ENCODE measurements at regions not wholly inside any gene's neighbourhood (a gene's known extent, or its start where the extent isn't known, plus 50 kb on each side); places are given as distances from the start of the nearest gene placed in this dataset.

DNA sequence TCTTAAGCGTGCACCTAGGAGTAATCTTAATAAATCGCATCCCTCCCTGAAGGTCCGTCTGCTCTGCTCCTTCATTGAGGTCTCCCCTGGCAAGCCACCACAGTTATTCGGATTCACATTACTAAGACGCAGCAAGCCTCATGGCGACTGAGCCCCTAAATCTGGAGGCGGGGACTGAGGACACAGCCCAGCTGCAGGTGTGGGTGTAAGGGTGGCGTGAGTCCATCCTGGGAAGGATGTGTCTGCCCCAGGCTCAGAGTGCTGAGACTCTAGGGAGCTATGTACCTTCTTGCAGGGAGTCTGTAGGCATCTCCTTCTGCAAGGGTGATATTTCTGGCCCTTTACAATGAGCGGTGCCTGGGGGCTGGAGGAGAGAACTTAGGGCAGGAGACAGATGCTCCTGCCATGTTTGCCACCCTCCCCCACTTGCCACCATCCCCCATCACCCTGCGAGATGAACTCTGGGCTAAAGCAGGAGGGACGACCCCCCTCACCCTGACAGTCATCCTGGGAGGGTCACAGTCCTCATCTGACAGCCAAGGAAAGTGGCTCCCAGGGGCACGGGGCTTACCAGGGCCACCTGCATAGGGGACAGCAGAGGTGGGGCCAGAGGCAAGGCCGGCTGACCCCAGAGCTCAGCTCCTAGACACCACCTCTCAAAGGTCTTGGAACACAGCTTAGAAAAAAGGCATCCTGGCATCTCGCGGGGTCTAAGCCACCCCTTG, 76.4 kb upstream of the FCN1 start:
- TF ChIP-seq, protein P1, sequence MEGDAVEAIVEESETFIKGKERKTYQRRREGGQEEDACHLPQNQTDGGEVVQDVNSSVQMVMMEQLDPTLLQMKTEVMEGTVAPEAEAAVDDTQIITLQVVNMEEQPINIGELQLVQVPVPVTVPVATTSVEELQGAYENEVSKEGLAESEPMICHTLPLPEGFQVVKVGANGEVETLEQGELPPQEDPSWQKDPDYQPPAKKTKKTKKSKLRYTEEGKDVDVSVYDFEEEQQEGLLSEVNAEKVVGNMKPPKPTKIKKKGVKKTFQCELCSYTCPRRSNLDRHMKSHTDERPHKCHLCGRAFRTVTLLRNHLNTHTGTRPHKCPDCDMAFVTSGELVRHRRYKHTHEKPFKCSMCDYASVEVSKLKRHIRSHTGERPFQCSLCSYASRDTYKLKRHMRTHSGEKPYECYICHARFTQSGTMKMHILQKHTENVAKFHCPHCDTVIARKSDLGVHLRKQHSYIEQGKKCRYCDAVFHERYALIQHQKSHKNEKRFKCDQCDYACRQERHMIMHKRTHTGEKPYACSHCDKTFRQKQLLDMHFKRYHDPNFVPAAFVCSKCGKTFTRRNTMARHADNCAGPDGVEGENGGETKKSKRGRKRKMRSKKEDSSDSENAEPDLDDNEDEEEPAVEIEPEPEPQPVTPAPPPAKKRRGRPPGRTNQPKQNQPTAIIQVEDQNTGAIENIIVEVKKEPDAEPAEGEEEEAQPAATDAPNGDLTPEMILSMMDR (IDR thresholded peaks at IDR 0.05), result no peak
- no peak for TF ChIP-seq POLR2A (IDR thresholded peaks at IDR 0.05)
